ENCODE measurements at regions not wholly inside any gene's neighbourhood (a gene's known extent, or its start where the extent isn't known, plus 50 kb on each side); places are given as distances from the start of the nearest gene placed in this dataset.

DNA sequence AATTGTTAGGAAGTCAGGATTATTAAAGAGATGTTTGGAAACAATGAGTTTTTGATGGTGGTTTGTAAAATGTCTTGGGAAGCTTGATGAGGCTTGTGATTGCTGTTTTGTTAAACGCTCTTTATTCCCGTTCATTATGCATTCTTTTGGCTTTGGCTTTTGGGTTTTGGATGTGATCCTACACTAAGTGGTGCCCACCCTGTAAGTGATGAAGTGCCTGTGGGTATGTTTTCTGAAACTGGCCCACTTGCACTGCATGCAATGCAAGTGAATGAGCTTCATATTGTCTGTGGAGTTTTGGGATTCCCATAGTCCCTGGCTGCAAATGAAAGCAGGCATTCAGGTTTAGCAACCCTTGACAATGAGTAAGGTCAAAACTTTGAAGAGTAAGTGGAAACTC, 1035.5 kb upstream of the WWC1 start:
- TF ChIP-seq CTCF (IDR thresholded peaks at IDR 0.05; ENCODE audit: poor library complexity, severe bottlenecking) (no peak), EZH2 (IDR thresholded peaks at IDR 0.05; ENCODE audit: borderline replicate concordance, insufficient read depth, low read length, poor library complexity, severe bottlenecking) (no peak), RAD21 (conservative IDR thresholded peaks at IDR 0.05) (no peak), POLR2AphosphoS5 (IDR thresholded peaks at IDR 0.05) (no peak), REST (IDR thresholded peaks at IDR 0.05; ENCODE audit: borderline replicate concordance) (no peak), TAF1 (IDR thresholded peaks at IDR 0.05; ENCODE audit: low read depth) (no peak), EP300 (conservative IDR thresholded peaks at IDR 0.05; ENCODE audit: poor library complexity, severe bottlenecking) (no peak)
